ENCODE measurements at regions not wholly inside any gene's neighbourhood (a gene's known extent, or its start where the extent isn't known, plus 50 kb on each side); places are given as distances from the start of the nearest gene placed in this dataset.
"Not testable (repeated sequence)": the region's sequence is repeated elsewhere in the genome, so short reads cannot be mapped to it uniquely, and the experiment has no call there.

DNA sequence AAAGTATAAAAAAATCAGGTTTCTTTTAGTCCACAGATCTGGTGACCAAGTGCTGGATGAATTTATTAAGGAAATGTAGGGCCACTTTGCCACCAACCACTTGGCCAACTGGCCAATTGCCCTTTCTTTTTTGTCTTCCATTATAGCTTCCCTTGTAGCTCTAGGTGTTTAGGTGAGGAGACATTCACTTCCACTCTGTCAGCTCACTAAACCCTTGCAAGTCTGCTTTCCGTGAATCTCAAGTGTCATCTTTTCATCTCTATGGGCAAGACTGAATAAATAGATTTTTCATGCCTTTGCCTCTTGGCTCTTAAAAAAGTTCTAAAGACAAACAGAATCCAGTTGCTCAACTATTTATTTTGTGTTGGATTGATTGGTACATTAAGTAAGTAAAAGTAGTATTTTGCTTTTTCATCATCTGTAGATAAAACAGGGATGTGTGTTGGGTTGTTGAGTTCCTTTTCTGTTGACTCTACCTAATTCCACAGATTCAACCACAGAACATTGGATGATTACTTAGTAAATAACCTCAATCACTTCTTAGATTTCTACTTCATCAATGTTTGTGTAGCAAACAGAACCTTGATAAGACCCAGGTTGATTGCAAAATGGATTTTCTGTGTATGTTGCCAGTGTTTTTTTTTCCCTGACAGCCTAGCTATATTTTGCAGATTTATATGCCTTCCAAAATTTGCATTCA is 68.1 kb upstream of the GRXCR1 start:
- DNase-seq (ENCODE audit: low spot score), result no peak

DNA sequence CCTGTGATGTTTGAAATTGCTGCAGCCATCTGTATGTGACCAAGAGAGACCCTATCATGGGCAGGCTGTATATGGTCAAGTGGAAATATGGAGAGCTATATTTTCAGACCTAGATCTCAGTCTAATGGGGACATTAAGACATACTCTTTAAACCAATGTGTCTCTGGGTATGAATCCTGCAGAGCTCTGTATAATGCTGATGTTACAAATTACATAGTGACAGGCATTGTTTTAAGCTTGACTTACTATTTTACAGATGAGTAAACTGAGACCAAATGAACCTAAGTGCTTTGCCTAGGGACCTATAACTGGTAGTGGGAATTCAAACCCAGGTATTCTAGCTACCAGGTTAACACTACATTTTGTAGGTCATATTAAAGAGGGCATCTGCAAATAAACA is 71.3 kb upstream of the GRXCR1 start:
- DNase-seq (ENCODE audit: low spot score), result no peak

DNA sequence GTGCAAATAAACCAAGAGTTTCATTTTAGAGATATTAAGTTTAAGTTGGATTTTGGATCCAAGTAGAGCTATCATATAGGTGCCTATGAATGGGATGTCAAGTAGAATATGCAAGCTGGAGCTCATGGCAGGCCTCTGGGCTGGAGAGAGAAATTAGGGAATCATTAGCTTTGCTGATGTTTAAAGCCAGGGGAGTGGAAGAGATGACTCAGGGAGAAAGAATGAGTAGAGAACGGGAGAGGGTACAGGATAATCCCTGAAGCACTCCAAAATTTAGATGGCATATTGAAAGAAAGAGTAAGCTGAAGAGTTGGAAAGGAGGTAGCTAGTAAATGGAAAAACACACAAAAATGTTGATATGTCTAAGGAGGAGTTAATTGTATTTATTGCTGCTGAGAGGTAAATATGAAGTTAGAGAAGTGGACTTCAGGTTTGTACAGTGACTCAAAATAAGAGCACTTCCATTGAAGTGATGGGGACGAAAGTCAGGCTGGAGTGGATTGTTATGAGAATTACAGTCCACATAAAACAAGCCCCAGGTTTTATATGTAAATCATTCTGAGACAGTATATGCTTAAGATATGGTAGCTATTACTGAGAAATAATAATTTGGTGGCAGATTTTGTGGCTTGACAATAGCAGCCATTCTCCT is 72.5 kb upstream of the GRXCR1 start:
- DNase-seq (ENCODE audit: low spot score), result no peak

DNA sequence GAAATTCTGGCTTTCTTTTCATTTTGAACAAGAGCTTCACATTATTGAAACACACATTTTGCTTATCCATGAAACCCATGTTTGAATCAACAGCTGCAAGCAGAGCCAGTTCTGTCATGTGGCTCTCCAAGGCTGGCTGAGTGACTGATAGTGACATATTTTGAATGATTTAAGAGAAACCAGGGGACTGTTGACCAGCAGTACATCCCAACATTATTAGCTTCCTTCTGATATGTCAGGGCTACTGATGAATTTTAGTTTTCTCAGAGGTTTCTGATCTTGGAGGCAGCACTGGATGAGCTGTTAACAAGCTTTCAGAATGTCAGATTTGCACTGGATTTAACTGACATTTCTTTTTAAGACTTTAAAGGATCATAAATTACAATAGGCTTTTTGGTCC is 74.6 kb upstream of the GRXCR1 start:
- no peak for DNase-seq (ENCODE audit: low spot score)

GRCh38 chr4:42816880-42817400 is 75.6 kb upstream of the GRXCR1 start:
- DNase-seq (ENCODE audit: low spot score), result no peak

GRCh38 chr4:42816189-42816879 is 76.2 kb upstream of the GRXCR1 start:
- DNase-seq (ENCODE audit: low spot score), result no peak

DNA sequence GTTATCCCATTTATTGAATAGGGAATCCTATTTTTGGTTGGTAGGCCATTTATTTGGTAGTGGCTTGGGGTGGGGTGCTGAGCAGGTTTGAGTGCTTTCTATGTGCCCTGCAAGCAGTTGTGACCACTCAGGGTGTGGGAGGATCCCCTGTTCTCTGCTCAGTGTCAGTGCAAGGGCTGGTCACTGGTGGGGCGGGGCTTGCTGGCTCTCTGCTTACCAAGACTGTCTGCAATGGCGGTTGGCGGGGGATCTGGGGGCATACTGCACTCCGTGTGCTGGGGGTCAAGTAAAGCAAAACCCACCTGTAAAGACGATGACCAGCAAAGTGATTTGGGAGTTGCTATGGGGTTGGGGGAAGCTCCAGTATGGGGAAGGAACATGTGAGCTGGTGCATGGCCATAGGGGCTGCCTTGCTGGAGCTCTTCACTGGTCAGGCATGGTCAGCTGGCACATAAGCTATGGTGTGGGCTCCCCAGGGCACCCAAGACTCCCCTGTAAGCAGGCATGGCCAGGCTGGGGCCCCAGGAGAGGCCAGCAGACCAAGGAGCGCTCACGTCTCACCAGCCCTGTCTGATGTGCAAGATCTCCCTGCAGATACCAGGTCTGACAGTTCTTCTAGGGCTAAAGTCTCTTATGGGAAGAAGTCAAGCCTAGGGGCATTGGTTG is 83.0 kb upstream of the GRXCR1 start:
- DNase-seq (ENCODE audit: low spot score), result no peak

DNA sequence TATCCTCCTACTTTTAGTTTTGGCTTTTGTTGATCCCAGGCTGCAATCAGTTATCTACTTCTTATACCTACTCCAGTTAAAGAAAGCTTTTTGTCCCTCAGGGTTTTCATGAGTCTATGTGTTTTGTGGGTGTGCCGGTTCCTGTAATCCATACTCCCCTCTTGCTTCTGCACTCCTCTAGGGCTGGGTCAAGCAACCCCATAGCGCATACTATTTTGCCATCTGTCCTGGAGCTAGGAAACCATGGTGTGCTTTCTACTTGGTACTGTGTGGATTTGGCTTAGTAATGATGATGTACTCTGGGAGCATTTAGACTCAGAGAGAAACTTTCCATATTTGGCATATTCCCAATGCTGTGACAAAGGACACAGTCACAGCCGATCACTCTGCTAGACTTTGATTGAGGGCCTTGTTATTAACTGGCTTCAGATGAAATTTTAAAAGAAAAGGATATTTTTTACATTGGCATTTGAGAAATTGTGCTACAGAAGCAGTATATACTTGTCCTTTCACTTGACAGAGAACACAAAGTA is 86.1 kb upstream of the GRXCR1 start:
- no peak for DNase-seq (ENCODE audit: low spot score)

DNA sequence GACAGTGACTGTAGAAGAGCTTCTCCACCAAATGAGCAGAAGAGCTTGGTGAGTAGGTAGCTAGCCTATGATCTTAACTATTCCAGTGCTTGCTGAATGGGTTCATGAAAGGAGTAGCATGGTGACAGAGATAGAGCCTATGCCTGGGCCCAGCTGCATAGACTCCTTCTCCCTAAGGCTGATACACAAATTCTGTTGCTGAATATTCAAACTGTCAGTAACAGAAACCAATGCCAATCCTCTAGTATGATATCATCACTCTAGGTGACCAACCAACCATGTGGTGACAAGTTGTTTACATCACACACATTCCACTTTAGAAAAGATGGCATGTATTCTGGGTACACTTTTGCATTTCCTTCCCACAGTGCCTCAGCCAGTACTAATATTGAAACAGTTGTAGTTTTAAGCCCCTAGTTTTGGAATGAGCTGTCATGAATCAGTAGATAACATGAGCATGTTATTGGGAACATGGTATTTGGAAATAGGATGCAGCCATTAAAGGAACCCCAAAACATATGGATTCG is 103.4 kb upstream of the GRXCR1 start:
- DNase-seq (ENCODE audit: low spot score), result no peak

DNA sequence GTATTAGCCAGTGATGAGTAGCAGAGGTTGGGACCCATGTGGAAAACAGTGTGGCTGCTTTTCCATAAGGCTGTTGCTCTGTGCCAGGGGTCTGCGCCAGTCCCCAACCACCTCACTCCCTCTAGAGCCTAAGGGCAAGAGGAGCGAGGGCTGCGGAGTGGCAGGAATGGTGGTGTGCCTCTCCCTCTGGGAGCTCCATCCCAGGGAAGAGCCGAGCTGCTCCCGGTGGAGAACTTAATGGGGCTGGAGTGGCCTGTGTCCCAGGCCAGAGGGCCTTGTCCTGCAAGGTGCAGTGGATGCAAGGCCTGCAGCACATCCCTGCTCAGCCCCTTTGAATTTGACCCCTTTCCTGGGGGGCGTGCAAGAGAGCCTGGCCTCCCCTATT is 105.4 kb upstream of the GRXCR1 start:
- DNase-seq (ENCODE audit: low spot score), result no peak

GRCh38 chr4:42786350-42787078 is 106.0 kb upstream of the GRXCR1 start:
- no peak for DNase-seq (ENCODE audit: low spot score)

- DNase-seq (ENCODE audit: low spot score), result no peak
These were observed 106.7 kb upstream of the GRXCR1 start for GRCh38 chr4:42785817-42786216.

- no peak for DNase-seq (ENCODE audit: low spot score)
These were observed 111.2 kb upstream of the GRXCR1 start for GRCh38 chr4:42781315-42781714.

DNA sequence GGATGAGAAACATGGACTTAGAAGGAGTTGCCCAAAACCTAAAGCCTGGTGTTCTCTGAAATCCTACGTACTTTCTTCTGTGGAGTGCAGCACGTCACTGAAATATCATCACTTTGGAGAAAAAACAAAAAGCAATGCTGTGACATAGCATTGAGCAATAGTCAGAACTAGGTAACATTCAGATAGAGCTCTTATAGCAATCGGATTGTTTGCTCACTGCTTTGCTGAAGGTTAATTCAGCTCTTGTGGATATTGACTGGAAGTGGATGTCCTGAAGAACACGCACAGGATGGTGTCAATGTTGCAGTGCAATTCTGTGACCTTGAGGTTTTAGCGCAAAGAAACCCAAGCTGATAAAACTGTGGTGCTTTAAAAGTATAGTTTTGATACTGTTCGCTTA is 114.2 kb upstream of the GRXCR1 start:
- DNase-seq (ENCODE audit: low spot score), result no peak

- no peak for DNase-seq (ENCODE audit: low spot score)
These were observed 111.3 kb upstream of the ATP8A1 start for GRCh38 chr4:42768125-42768748.

GRCh38 chr4:42767669-42768068 is 110.8 kb upstream of the ATP8A1 start:
- DNase-seq (ENCODE audit: low spot score), result no peak

DNA sequence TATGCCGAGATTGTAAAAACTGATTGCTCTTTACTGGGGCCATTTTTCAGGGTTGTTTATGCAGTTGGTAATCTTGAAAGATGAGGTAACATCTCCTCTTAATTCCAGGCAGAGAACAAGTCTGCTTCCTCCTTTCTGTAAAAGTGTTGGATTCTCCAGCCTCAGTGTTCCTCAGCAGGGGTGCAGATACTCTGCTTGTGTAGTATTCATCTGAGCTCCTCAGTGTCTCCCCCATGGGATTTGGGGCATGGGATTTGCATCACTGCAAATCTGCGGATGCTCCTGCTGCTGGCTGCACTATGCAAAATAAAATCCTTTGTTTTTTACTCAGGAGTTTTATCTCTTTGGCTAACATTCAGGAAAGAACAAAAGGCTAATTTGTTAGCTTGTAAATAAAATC is 104.9 kb upstream of the ATP8A1 start:
- DNase-seq (ENCODE audit: low spot score), result no peak

DNA sequence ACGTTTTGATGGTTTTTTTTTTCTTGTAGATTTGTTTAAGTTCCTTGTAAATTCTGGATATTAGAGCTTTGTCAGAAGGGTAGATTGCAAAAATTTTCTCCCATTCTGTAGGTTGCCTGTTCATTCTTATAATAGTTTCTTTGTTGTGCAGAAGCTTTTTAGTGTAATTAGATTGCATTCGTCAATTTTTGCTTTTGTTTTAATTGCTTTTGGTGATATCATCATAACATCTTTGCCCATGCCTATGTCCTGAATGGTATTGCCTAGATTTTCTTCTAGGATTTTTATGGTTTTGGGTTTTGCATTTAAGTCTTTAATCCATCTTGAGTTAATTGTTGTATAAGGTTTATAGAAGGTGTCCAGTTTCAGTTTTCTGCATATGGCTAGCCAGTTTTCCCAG is 98.1 kb upstream of the ATP8A1 start:
- not testable (repeated sequence) for DNase-seq (ENCODE audit: low spot score)

DNA sequence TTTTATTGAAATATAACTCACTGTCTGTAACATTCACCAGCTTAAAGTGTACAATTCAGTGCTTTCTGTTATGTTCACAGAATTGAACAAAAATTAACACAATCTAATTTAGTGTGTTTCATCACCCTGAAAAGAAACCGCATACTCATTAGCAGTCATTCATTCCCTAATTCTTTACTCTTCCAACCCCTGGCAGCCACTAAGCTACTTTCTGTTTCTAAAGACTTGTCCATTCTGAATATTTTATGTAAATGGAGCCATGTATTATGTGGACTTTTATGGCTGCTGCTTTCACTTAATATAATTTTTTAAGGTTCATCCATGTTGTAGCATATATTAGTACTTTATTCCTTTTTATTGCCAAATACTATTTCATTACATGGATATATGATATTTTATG is 94.7 kb upstream of the ATP8A1 start:
- no peak for DNase-seq (ENCODE audit: low spot score)

- no peak for DNase-seq (ENCODE audit: low spot score)
These were observed 94.0 kb upstream of the ATP8A1 start for GRCh38 chr4:42750856-42751255.

DNA sequence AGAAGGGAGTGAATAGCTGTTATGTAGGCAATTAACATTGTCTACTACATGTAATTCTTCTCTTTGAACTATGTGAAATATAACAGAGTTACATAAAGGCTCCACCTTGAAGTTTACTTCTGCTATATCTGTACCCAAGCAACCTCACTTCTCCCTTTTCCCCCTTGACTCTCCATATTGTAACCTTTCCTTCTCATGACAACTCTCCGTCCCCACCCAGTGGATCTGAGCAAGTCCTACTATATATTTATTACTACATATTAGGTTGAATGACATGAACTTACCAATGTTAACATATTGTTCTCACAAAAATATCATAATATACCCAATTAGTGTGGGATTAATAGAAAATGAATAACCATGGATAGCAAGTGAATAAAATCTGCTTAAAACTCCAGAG is 93.2 kb upstream of the ATP8A1 start:
- DNase-seq (ENCODE audit: low spot score), result peak; percentile 21
